Endothelial cell of umbilical vein (primary cell): ENCODE measurements at regions not wholly inside any gene's neighbourhood (a gene's known extent, or its start where the extent isn't known, plus 50 kb on each side); places are given as distances from the start of the nearest gene placed in this dataset.

Experiments used
- BruUV-seq: library from RNA; stranded (reverse); fragments of 400-500 nt; replicated peaks from 2 replicates; lab custom pipeline; 2021; lab: Mats Ljungman, UMichigan
- CTCF ChIA-PET: fragments of 300-600, 350-600 bp; sonication (Branson Sonifier 250); formaldehyde crosslinking; loops from one replicate; lab custom pipeline; 2021; ENCODE audit warnings: antibody characterized with exemption, inconsistent platforms; lab: Charles Lee
- POLR2A ChIA-PET: fragments of 300-600, 350-600 bp; sonication (Branson Sonifier 250); formaldehyde crosslinking; loops from one replicate; lab custom pipeline; 2021; ENCODE audit warnings: antibody characterized with exemption, inconsistent platforms; lab: Charles Lee
- DNase-seq: peaks from one replicate; pipeline ENCODE4 v3.0.0-alpha.2; 2011; ENCODE audit warnings: low read depth, low spot score
- FAIRE-seq: peaks from 2 replicates; lab custom pipeline; 2011; peaks lifted over from hg19 to GRCh38; lab: Jason Lieb, UNC
- H2AFZ ChIP-seq: 2 replicates; pipeline ENCODE4 v1.6.0; 2012; ENCODE audit warnings: low read depth, low read length, control low read depth, inconsistent platforms
- H3K27ac ChIP-seq: 2 replicates; pipeline ENCODE4 v1.5.1; 2011; ENCODE audit warnings: low read depth, mild to moderate bottlenecking, control low read depth, low read length, moderate library complexity; ENCODE audit not compliant: insufficient read depth
- H3K27me3 ChIP-seq, 2 experiments: 2 replicates each; pipeline versions ENCODE4 v1.6.0 to v1.6.1; 2011; ENCODE audit warnings: low read length in 2 of 2, mixed read lengths in 1 of 2; ENCODE audit not compliant: control insufficient read depth in 2 of 2, insufficient read depth in 2 of 2
- H3K36me3 ChIP-seq, 2 experiments: 2 replicates in 1 of 2; 3 replicates in 1 of 2; pipeline ENCODE4 v1.5.1; 2011; ENCODE audit warnings: low read length in 2 of 2, mild to moderate bottlenecking in 1 of 2, moderate library complexity in 1 of 2; ENCODE audit not compliant: control insufficient read depth in 2 of 2, insufficient read depth in 2 of 2; ENCODE audit errors: extremely low read depth in 1 of 2
- H3K4me1 ChIP-seq: 3 replicates; pipeline ENCODE4 v1.5.1; 2011; ENCODE audit warnings: mild to moderate bottlenecking, low read length; ENCODE audit not compliant: control insufficient read depth, insufficient read depth; ENCODE audit errors: extremely low read depth
- H3K4me2 ChIP-seq: 2 replicates; pipeline ENCODE4 v1.6.1; 2011; ENCODE audit warnings: low read length, control low read depth, mixed read lengths; ENCODE audit not compliant: insufficient read depth
- H3K4me3 ChIP-seq, 3 experiments: fragments of 200-600 bp in 1 of 3; sonication (generic), shearing (Covaris generic) in 1 of 3; replicated peaks in 1 of 3; 2 replicates each; pipeline ENCODE4 v1.5.1; 2011 to 2016; ENCODE audit warnings: control low read depth in 3 of 3, low read length in 3 of 3, mild to moderate bottlenecking in 2 of 3, inconsistent platforms in 1 of 3, low read depth in 1 of 3, moderate library complexity in 1 of 3; ENCODE audit not compliant: insufficient read depth in 1 of 3
- H3K79me2 ChIP-seq: 2 replicates; pipeline ENCODE4 v1.6.0; 2012; ENCODE audit warnings: low read length, inconsistent platforms; ENCODE audit not compliant: control insufficient read depth, insufficient read depth
- H3K9ac ChIP-seq: replicated peaks from 2 replicates; pipeline ENCODE3; 2011; ENCODE audit warnings: low read length, control low read depth; ENCODE audit not compliant: insufficient read depth; ENCODE audit errors: extremely low read depth
- H3K9me1 ChIP-seq: replicated peaks from 3 replicates; pipeline ENCODE4 v1.6.0; 2011; ENCODE audit warnings: mild to moderate bottlenecking, low read length; ENCODE audit not compliant: control insufficient read depth, insufficient read depth; ENCODE audit errors: extremely low read depth
- H3K9me3 ChIP-seq: replicated peaks from 2 replicates; pipeline ENCODE4 v1.5.1; 2012; ENCODE audit warnings: low read length, inconsistent platforms; ENCODE audit not compliant: control insufficient read depth, insufficient read depth
- H4K20me1 ChIP-seq: replicated peaks from 2 replicates; pipeline ENCODE3; 2011; ENCODE audit warnings: mild to moderate bottlenecking, low read length; ENCODE audit not compliant: control insufficient read depth, insufficient read depth; ENCODE audit errors: extremely low read depth
- CTCF ChIP-seq, 2 donors: IDR thresholded peaks; 1 replicate in 1 of 2; 2 replicates in 1 of 2; pipeline ENCODE4 v1.5.1; 2011; ENCODE audit warnings: low read length in 2 of 2, mild to moderate bottlenecking in 2 of 2, moderate library complexity in 2 of 2, control low read depth in 1 of 2, inconsistent platforms in 1 of 2, low read depth in 1 of 2; ENCODE audit not compliant: insufficient read depth in 1 of 2; ENCODE audit errors: extremely low read depth in 1 of 2
- EZH2 ChIP-seq: IDR thresholded peaks from 2 replicates; pipeline ENCODE4 v1.6.1; 2012; ENCODE audit warnings: borderline replicate concordance, low read depth, mild to moderate bottlenecking, moderate library complexity, low read length, inconsistent platforms; ENCODE audit not compliant: severe bottlenecking
- FOS ChIP-seq: IDR thresholded peaks from 2 replicates; pipeline ENCODE4 v1.6.1; 2011; ENCODE audit warnings: mild to moderate bottlenecking, low read length, moderate library complexity, borderline replicate concordance; ENCODE audit not compliant: insufficient read depth
- GATA2 ChIP-seq: IDR thresholded peaks from 2 replicates; pipeline ENCODE4 v1.7.0; 2011; ENCODE audit warnings: low read depth, mild to moderate bottlenecking, moderate library complexity, mixed read lengths, low read length; ENCODE audit not compliant: insufficient read length, insufficient read depth
- JUN ChIP-seq: IDR thresholded peaks from 2 replicates; pipeline ENCODE4 v1.6.1; 2011; ENCODE audit warnings: borderline replicate concordance, low read depth; ENCODE audit not compliant: insufficient read length, insufficient read depth
- MAX ChIP-seq: IDR thresholded peaks from 2 replicates; pipeline ENCODE4 v1.6.1; 2011; ENCODE audit not compliant: insufficient read depth, insufficient read length
- MYC ChIP-seq: IDR thresholded peaks from one replicate; pipeline ENCODE4 v1.6.1; 2011; ENCODE audit warnings: mild to moderate bottlenecking, low read depth, low read length
- POLR2A ChIP-seq: IDR thresholded peaks from 2 replicates; pipeline ENCODE4 v1.6.1; 2012; ENCODE audit warnings: low read depth, mild to moderate bottlenecking, control low read depth, low read length
- POLR2AphosphoS5 ChIP-seq: IDR thresholded peaks from 2 replicates; pipeline ENCODE4 v1.6.1; 2012; ENCODE audit warnings: low read depth, mild to moderate bottlenecking, control low read depth, low read length, moderate library complexity; ENCODE audit not compliant: insufficient read depth
- dilution Hi-C: fragments of 300-500 bp; cut with MboI; formaldehyde crosslinking; loops from one replicate; pipeline ENCODE4 v1.15.0; 2019; ENCODE audit warnings: low sequenced_read_pairs; ENCODE audit not compliant: extremely low pct_ligation_motif_present
- intact Hi-C: fragments of 100-400 bp; cut with micrococcal nuclease; formaldehyde crosslinking; loops from one replicate; pipeline ENCODE4 v1.10.0; 2022

- H3K9me3 ChIP-seq = no peaks in the 10 kb centered on the region
- H3K4me1 ChIP-seq = peaks cover 36% of the 10 kb centered on the region
- no peak overlapping the region for H3K4me3 ChIP-seq
- dilution Hi-C loops (no loop called here), intact Hi-C loops (no loop called here)
- no peak overlapping the region for H3K4me2 ChIP-seq
- H4K20me1 ChIP-seq = no peaks in the 10 kb centered on the region
- H3K27me3 ChIP-seq = no peaks in the 10 kb centered on the region
- H3K9me1 ChIP-seq = no peaks in the 10 kb centered on the region
- no peak for TF ChIP-seq JUN
- no peak for TF ChIP-seq MYC
- no peak for TF ChIP-seq GATA2
- no peak for TF ChIP-seq MAX
- TF ChIP-seq FOS = no peak
- TF ChIP-seq CTCF (IDR thresholded peaks at IDR 0.05; ENCODE audit: extremely low read depth in 1 of 2, insufficient read depth in 1 of 2, low read depth in 1 of 2, low read length in 2 of 2) = no peak
- TF ChIP-seq POLR2A = no peak
- TF ChIP-seq POLR2AphosphoS5 = no peak
- TF ChIP-seq EZH2 = no peak
- ChIA-PET CTCF (interaction anchor here (0.6 to 2.1 kb wide), 6 partner anchors 8 to 216 kb away, joined by 3 to 6 read pairs (median 3); no protein-coding TSS in a partner anchor), POLR2A (no interaction called here)
- FAIRE-seq (no peak), DNase-seq (no peak)
- no peak overlapping the region for H2AFZ ChIP-seq
- H3K36me3 ChIP-seq = no peaks in the 10 kb centered on the region
- no TSS peak for BruUV-seq
- no peaks in the 10 kb centered on the region for H3K79me2 ChIP-seq
- H3K27ac ChIP-seq = no peak overlapping the region
- no peak overlapping the region for H3K9ac ChIP-seq
These were observed 105.5 kb upstream of the IRF2BP2 start for GRCh38 chr1:234715252-234716014.
